ENCODE measurements at regions not wholly inside any gene's neighbourhood (a gene's known extent, or its start where the extent isn't known, plus 50 kb on each side); places are given as distances from the start of the nearest gene placed in this dataset.
"Not testable (repeated sequence)": the region's sequence is repeated elsewhere in the genome, so short reads cannot be mapped to it uniquely, and the experiment has no call there.

- no peaks in the 10 kb centered on the region for H3K36me3 ChIP-seq (ENCODE audit: control insufficient read depth, insufficient read depth, low read length)
- H3K9me3 ChIP-seq (ENCODE audit: control insufficient read depth, low read depth, low read length): no peaks in the 10 kb centered on the region
- peaks cover 7% of the 10 kb centered on the region for H3K27me3 ChIP-seq (ENCODE audit: control insufficient read depth, insufficient read depth, low read length)
- no peak overlapping the region for H3K27ac ChIP-seq (ENCODE audit: low read length)
- H3K4me1 ChIP-seq (ENCODE audit: control insufficient read depth, insufficient read depth, low read length): peaks cover 10% of the 10 kb centered on the region
- no CpG with 5 or more reads among the region's 19 CpGs for WGBS (ENCODE audit: insufficient coverage, low lambda C conversion rate)
- DNase-seq: peak in 1 of 2 donors; percentile 26
- peak overlapping the region; percentile 35 for H3K4me3 ChIP-seq (ENCODE audit: low read length)
Measured at GRCh38 chr11:122202951-122203456, 87.0 kb upstream of the BLID start.

GRCh38 chr11:122202161-122202950, 86.3 kb upstream of the BLID start:
- 17% methylated on average over 2 of the region's 16 CpGs for WGBS (ENCODE audit: insufficient coverage, low lambda C conversion rate)
- peak; percentile 37 to 76 for DNase-seq

GRCh38 chr11:122201106-122201505, 85.1 kb upstream of the BLID start:
- no peak for DNase-seq
- Histone ChIP-seq H3K4me3 (ENCODE audit: low read length) (no peak overlapping the region), H3K36me3 (ENCODE audit: control insufficient read depth, insufficient read depth, low read length) (no peaks in the 10 kb centered on the region), H3K27me3 (ENCODE audit: control insufficient read depth, insufficient read depth, low read length) (peaks cover 5% of the 10 kb centered on the region), H3K9me3 (ENCODE audit: control insufficient read depth, low read depth, low read length) (no peaks in the 10 kb centered on the region), H3K4me1 (ENCODE audit: control insufficient read depth, insufficient read depth, low read length) (peaks cover 10% of the 10 kb centered on the region), H3K27ac (ENCODE audit: low read length) (no peak overlapping the region)
- WGBS (ENCODE audit: insufficient coverage, low lambda C conversion rate): no CpG with 5 or more reads among the region's 4 CpGs

More at GRCh38 chr11:122202161-122202950, 86.3 kb upstream of the BLID start:
- peaks cover 7% of the 10 kb centered on the region for H3K27me3 ChIP-seq (ENCODE audit: control insufficient read depth, insufficient read depth, low read length)
- no peak overlapping the region for H3K27ac ChIP-seq (ENCODE audit: low read length)
- peak overlapping the region; percentile 35 for H3K4me3 ChIP-seq (ENCODE audit: low read length)
- H3K36me3 ChIP-seq (ENCODE audit: control insufficient read depth, insufficient read depth, low read length): no peaks in the 10 kb centered on the region
- no peaks in the 10 kb centered on the region for H3K9me3 ChIP-seq (ENCODE audit: control insufficient read depth, low read depth, low read length)
- H3K4me1 ChIP-seq (ENCODE audit: control insufficient read depth, insufficient read depth, low read length): peaks cover 10% of the 10 kb centered on the region

- Histone ChIP-seq H3K4me1 (ENCODE audit: control insufficient read depth, insufficient read depth, low read length) (peaks cover 10% of the 10 kb centered on the region), H3K27me3 (ENCODE audit: control insufficient read depth, insufficient read depth, low read length) (peaks cover 4% of the 10 kb centered on the region), H3K27ac (ENCODE audit: low read length) (no peak overlapping the region), H3K36me3 (ENCODE audit: control insufficient read depth, insufficient read depth, low read length) (no peaks in the 10 kb centered on the region), H3K4me3 (ENCODE audit: low read length) (no peak overlapping the region), H3K9me3 (ENCODE audit: control insufficient read depth, low read depth, low read length) (no peaks in the 10 kb centered on the region)
- no CpG with 5 or more reads among the region's 3 CpGs for WGBS (ENCODE audit: insufficient coverage, low lambda C conversion rate)
- DNase-seq: no peak
Measured at GRCh38 chr11:122199661-122200060, 83.6 kb upstream of the BLID start.

- WGBS (ENCODE audit: insufficient coverage, low lambda C conversion rate): 80% methylated on average over 1 of the region's 7 CpGs
- H3K4me3 ChIP-seq (ENCODE audit: low read length): no peak overlapping the region
- no peaks in the 10 kb centered on the region for H3K9me3 ChIP-seq (ENCODE audit: control insufficient read depth, low read depth, low read length)
- DNase-seq: no peak
- no peak overlapping the region for H3K27ac ChIP-seq (ENCODE audit: low read length)
- H3K4me1 ChIP-seq (ENCODE audit: control insufficient read depth, insufficient read depth, low read length): peaks cover 10% of the 10 kb centered on the region
- peaks cover 4% of the 10 kb centered on the region for H3K27me3 ChIP-seq (ENCODE audit: control insufficient read depth, insufficient read depth, low read length)
- no peaks in the 10 kb centered on the region for H3K36me3 ChIP-seq (ENCODE audit: control insufficient read depth, insufficient read depth, low read length)
Measured at GRCh38 chr11:122198291-122198983, 82.4 kb upstream of the BLID start.

- H3K4me1 ChIP-seq (ENCODE audit: control insufficient read depth, insufficient read depth, low read length): peaks cover 4% of the 10 kb centered on the region
- H3K4me3 ChIP-seq (ENCODE audit: low read length): no peak overlapping the region
- H3K27ac ChIP-seq (ENCODE audit: low read length): no peak overlapping the region
- 100% methylated on average over 7 of the region's 11 CpGs for WGBS (ENCODE audit: insufficient coverage, low lambda C conversion rate)
- H3K36me3 ChIP-seq (ENCODE audit: control insufficient read depth, insufficient read depth, low read length): no peaks in the 10 kb centered on the region
- H3K27me3 ChIP-seq (ENCODE audit: control insufficient read depth, insufficient read depth, low read length): no peaks in the 10 kb centered on the region
- H3K9me3 ChIP-seq (ENCODE audit: control insufficient read depth, low read depth, low read length): no peaks in the 10 kb centered on the region
- no peak for DNase-seq
Measured at GRCh38 chr11:122197066-122197987, 81.3 kb upstream of the BLID start.

GRCh38 chr11:122195790-122196189, 79.8 kb upstream of the BLID start:
- Histone ChIP-seq H3K36me3 (ENCODE audit: control insufficient read depth, insufficient read depth, low read length) (no peaks in the 10 kb centered on the region), H3K27me3 (ENCODE audit: control insufficient read depth, insufficient read depth, low read length) (no peaks in the 10 kb centered on the region), H3K4me3 (ENCODE audit: low read length) (no peak overlapping the region), H3K9me3 (ENCODE audit: control insufficient read depth, low read depth, low read length) (no peaks in the 10 kb centered on the region), H3K4me1 (ENCODE audit: control insufficient read depth, insufficient read depth, low read length) (no peaks in the 10 kb centered on the region), H3K27ac (ENCODE audit: low read length) (no peak overlapping the region)
- DNase-seq: no peak
- WGBS (ENCODE audit: insufficient coverage, low lambda C conversion rate): 92% methylated on average over 2 of the region's 3 CpGs

GRCh38 chr11:122193881-122194480, 78.0 kb upstream of the BLID start:
- no CpG with 5 or more reads among the region's 5 CpGs for WGBS (ENCODE audit: insufficient coverage, low lambda C conversion rate)
- not testable (repeated sequence) for DNase-seq; H3K9me3 ChIP-seq (ENCODE audit: control insufficient read depth, low read depth, low read length); H3K27ac ChIP-seq (ENCODE audit: low read length); H3K4me1 ChIP-seq (ENCODE audit: control insufficient read depth, insufficient read depth, low read length); H3K4me3 ChIP-seq (ENCODE audit: low read length); H3K27me3 ChIP-seq (ENCODE audit: control insufficient read depth, insufficient read depth, low read length); H3K36me3 ChIP-seq (ENCODE audit: control insufficient read depth, insufficient read depth, low read length)

- no peaks in the 10 kb centered on the region for H3K9me3 ChIP-seq (ENCODE audit: control insufficient read depth, low read depth, low read length)
- no peaks in the 10 kb centered on the region for H3K36me3 ChIP-seq (ENCODE audit: control insufficient read depth, insufficient read depth, low read length)
- no CpG with 5 or more reads among the region's 1 CpG for WGBS (ENCODE audit: insufficient coverage, low lambda C conversion rate)
- H3K27me3 ChIP-seq (ENCODE audit: control insufficient read depth, insufficient read depth, low read length): no peaks in the 10 kb centered on the region
- no peaks in the 10 kb centered on the region for H3K4me1 ChIP-seq (ENCODE audit: control insufficient read depth, insufficient read depth, low read length)
- no peak overlapping the region for H3K4me3 ChIP-seq (ENCODE audit: low read length)
- DNase-seq: no peak
- no peak overlapping the region for H3K27ac ChIP-seq (ENCODE audit: low read length)
Measured at GRCh38 chr11:122193457-122193856, 77.4 kb upstream of the BLID start.

All from large intestine (tissue), 3 donors.